ENCODE measurements at regions not wholly inside any gene's neighbourhood (a gene's known extent, or its start where the extent isn't known, plus 50 kb on each side); places are given as distances from the start of the nearest gene placed in this dataset.
"Not testable (repeated sequence)": the region's sequence is repeated elsewhere in the genome, so short reads cannot be mapped to it uniquely, and the experiment has no call there.

DNA sequence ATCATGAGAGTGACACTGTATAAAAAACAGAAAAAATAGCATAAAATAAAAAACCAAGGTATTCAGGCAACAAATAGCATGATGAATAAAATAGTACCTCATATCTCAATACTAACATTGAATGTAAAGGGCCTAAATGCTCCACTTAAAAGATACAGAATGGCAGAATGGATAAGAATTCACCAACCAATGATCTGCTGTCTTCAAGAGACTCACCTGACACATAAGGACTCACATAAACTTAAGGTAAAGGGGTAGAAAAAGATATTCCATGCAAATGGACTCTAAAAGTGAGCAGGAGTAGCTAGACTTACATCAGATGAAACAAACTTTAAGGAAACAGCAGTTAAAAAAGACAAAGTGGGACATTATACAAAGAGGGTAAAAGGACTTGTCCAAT lies 232.4 kb downstream of the RBM26 start:
- TF ChIP-seq, protein P1, sequence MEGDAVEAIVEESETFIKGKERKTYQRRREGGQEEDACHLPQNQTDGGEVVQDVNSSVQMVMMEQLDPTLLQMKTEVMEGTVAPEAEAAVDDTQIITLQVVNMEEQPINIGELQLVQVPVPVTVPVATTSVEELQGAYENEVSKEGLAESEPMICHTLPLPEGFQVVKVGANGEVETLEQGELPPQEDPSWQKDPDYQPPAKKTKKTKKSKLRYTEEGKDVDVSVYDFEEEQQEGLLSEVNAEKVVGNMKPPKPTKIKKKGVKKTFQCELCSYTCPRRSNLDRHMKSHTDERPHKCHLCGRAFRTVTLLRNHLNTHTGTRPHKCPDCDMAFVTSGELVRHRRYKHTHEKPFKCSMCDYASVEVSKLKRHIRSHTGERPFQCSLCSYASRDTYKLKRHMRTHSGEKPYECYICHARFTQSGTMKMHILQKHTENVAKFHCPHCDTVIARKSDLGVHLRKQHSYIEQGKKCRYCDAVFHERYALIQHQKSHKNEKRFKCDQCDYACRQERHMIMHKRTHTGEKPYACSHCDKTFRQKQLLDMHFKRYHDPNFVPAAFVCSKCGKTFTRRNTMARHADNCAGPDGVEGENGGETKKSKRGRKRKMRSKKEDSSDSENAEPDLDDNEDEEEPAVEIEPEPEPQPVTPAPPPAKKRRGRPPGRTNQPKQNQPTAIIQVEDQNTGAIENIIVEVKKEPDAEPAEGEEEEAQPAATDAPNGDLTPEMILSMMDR (conservative IDR thresholded peaks at IDR 0.05 in 1 of 2, IDR thresholded peaks at IDR 0.05 in 1 of 2; ENCODE audit: extremely low read depth in 1 of 2, insufficient read depth in 1 of 2, low read depth in 1 of 2, low read length in 2 of 2) = not testable (repeated sequence)
- TF ChIP-seq EZH2 (IDR thresholded peaks at IDR 0.05; ENCODE audit: borderline replicate concordance, low read length) = not testable (repeated sequence)

Measured in mammary epithelial cell (primary cell).